Panc1 (cell line): ENCODE measurements at regions not wholly inside any gene's neighbourhood (a gene's known extent, or its start where the extent isn't known, plus 50 kb on each side); places are given as distances from the start of the nearest gene placed in this dataset.

Source experiments
- POLR2AphosphoS5 ChIP-seq: IDR thresholded peaks from 2 replicates; pipeline ENCODE4 v1.6.1; 2012; ENCODE audit warnings: mild to moderate bottlenecking, low read depth, low read length, moderate library complexity
- TCF7L2 ChIP-seq: IDR thresholded peaks from 2 replicates; pipeline ENCODE4 v1.6.1; 2011; ENCODE audit warnings: mild to moderate bottlenecking, low read depth, low read length, inconsistent platforms
- TF ChIP-seq, protein P1 (sequence below): fragments of 450-650 bp; IDR thresholded peaks from 2 replicates; pipeline ENCODE4 v1.5.1; 2017; ENCODE audit warnings: mild to moderate bottlenecking

DNA sequence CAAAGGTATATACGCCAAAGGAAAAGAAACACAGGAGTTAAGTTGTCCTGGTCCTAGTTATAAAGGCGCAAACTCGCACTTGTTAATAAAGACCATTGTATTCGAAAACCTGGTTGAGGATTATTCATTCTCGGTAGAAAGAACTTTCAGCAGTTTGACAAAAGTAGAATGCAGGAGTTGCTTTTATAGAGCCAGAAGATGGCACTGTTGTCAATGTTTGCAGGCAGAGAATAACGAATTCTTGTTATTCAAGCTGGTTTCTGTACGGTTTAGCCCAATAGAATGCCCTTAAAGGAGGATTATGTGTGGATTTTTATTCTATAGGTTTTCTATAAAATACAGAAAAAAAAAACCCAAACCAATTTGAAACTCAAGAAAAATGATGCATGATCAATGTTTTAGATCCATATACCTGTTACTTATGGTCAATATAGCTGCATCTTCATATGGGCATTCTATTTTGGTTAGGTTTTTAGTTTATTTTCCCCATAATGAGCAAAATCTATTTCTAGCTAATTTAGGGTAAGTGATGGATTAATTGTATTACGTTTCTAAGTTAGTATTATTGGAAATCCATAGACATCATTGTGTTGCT is 510.3 kb downstream of the PLCL1 start:
- TF ChIP-seq, protein P1, sequence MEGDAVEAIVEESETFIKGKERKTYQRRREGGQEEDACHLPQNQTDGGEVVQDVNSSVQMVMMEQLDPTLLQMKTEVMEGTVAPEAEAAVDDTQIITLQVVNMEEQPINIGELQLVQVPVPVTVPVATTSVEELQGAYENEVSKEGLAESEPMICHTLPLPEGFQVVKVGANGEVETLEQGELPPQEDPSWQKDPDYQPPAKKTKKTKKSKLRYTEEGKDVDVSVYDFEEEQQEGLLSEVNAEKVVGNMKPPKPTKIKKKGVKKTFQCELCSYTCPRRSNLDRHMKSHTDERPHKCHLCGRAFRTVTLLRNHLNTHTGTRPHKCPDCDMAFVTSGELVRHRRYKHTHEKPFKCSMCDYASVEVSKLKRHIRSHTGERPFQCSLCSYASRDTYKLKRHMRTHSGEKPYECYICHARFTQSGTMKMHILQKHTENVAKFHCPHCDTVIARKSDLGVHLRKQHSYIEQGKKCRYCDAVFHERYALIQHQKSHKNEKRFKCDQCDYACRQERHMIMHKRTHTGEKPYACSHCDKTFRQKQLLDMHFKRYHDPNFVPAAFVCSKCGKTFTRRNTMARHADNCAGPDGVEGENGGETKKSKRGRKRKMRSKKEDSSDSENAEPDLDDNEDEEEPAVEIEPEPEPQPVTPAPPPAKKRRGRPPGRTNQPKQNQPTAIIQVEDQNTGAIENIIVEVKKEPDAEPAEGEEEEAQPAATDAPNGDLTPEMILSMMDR, result peak; percentile 72; the same call in 1 of the 2 replicates
- TF ChIP-seq POLR2AphosphoS5 (no peak), TCF7L2 (no peak)
